ENCODE measurements at regions not wholly inside any gene's neighbourhood (a gene's known extent, or its start where the extent isn't known, plus 50 kb on each side); places are given as distances from the start of the nearest gene placed in this dataset.

DNA sequence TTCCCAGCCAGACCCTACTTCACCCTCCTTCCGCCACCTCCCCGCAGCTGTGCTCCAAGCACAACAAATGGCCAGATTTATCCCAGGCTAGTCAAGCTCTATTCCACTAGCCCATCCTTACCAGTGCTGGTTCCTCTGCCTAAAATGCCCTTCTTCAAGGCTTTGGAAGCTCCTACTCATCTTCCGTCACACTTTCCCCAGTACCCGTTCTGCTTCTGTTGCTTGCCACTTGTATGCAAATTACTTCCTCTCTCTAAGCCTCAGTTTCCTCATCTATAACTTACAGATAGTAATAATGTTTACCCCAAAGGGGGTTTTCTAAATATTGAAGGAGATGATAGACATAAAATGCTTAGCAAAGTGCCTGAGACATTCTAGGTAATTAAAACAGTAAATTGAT is 193.1 kb downstream of the MAFB start:
- H3K9ac ChIP-seq (ENCODE audit: low read length) = no peak overlapping the region
- H3K79me2 ChIP-seq (ENCODE audit: low read length) = no peaks in the 10 kb centered on the region
- ChIA-PET POLR2A (ENCODE audit: unreplicated experiment) (no interaction called here), CTCF (no interaction called here)
- no peaks in the 10 kb centered on the region for H3K9me2 ChIP-seq (replicated peaks; ENCODE audit: low read length)
- no peak overlapping the region for H3K4me2 ChIP-seq (ENCODE audit: low read length)
- no peak for DNase-seq
- no peaks in the 10 kb centered on the region for H4K20me1 ChIP-seq (ENCODE audit: low read length)
- H3K9me3 ChIP-seq (ENCODE audit: low read length) = peaks cover 6% of the 10 kb centered on the region; the same call in 1 of the 2 replicates
- H3K27ac ChIP-seq (ENCODE audit: low read length) = no peak overlapping the region
- intact Hi-C loops (cut with micrococcal nuclease) = no loop called here
- no TSS peak for BruUV-seq (replicated peaks)
- no peaks in the 10 kb centered on the region for H3K27me3 ChIP-seq (ENCODE audit: low read length)
- no peak for ATAC-seq
- no peaks in the 10 kb centered on the region for H3K36me3 ChIP-seq (ENCODE audit: low read depth, low read length)
- H3K4me1 ChIP-seq (ENCODE audit: insufficient read depth, low read length) = no peaks in the 10 kb centered on the region
- no peak for TF ChIP-seq EZH2phosphoT487 (IDR thresholded peaks at IDR 0.05; ENCODE audit: borderline replicate concordance, low read length)
- TF ChIP-seq EZH2 (IDR thresholded peaks at IDR 0.05; ENCODE audit: low read length, unreplicated experiment) = no peak
- TF ChIP-seq, protein P1, sequence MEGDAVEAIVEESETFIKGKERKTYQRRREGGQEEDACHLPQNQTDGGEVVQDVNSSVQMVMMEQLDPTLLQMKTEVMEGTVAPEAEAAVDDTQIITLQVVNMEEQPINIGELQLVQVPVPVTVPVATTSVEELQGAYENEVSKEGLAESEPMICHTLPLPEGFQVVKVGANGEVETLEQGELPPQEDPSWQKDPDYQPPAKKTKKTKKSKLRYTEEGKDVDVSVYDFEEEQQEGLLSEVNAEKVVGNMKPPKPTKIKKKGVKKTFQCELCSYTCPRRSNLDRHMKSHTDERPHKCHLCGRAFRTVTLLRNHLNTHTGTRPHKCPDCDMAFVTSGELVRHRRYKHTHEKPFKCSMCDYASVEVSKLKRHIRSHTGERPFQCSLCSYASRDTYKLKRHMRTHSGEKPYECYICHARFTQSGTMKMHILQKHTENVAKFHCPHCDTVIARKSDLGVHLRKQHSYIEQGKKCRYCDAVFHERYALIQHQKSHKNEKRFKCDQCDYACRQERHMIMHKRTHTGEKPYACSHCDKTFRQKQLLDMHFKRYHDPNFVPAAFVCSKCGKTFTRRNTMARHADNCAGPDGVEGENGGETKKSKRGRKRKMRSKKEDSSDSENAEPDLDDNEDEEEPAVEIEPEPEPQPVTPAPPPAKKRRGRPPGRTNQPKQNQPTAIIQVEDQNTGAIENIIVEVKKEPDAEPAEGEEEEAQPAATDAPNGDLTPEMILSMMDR (conservative IDR thresholded peaks at IDR 0.05; ENCODE audit: low read depth, low read length) = no peak
- H3K4me3 ChIP-seq (ENCODE audit: low read length) = no peak overlapping the region
- H2AFZ ChIP-seq (ENCODE audit: low read length) = no peak overlapping the region
- no peaks in the 10 kb centered on the region for H3F3A ChIP-seq (ENCODE audit: low read length, unreplicated experiment)

DNA sequence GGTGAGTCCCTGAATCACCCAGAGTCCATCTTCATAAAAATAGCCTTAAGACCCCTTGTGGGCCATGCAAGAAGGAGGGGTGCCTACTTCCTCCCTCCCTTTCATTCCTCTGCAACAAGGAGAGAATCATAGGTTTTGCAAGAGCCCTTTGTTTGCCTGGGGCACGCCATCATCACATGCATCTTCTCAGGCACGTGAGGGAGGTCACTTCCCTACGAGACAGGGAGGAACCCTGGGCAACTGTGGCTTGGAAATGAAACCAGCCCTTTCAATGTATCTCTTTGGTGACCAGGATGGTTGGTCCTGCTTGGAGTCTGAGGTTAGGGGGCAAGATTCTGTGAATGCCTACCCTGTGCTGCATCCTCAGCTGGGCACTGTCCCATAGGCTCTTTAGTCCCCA is 194.8 kb downstream of the MAFB start:
- Histone ChIP-seq H4K20me1 (ENCODE audit: low read length) (no peaks in the 10 kb centered on the region), H3K36me3 (ENCODE audit: low read depth, low read length) (no peaks in the 10 kb centered on the region), H3K79me2 (ENCODE audit: low read length) (no peaks in the 10 kb centered on the region), H2AFZ (ENCODE audit: low read length) (no peak overlapping the region), H3K4me2 (ENCODE audit: low read length) (no peak overlapping the region), H3K9me3 (ENCODE audit: low read length) (0 out of 2 replicates have a peak, but pooled peaks cover 3% of the 10 kb centered on the region), H3K27me3 (ENCODE audit: low read length) (no peaks in the 10 kb centered on the region), H3K9me2 (replicated peaks; ENCODE audit: low read length) (no peaks in the 10 kb centered on the region), H3F3A (ENCODE audit: low read length, unreplicated experiment) (no peaks in the 10 kb centered on the region), H3K4me1 (ENCODE audit: insufficient read depth, low read length) (no peaks in the 10 kb centered on the region), H3K27ac (ENCODE audit: low read length) (no peak overlapping the region), H3K9ac (ENCODE audit: low read length) (no peak overlapping the region), H3K4me3 (ENCODE audit: low read length) (no peak overlapping the region)
- DNase-seq = no peak
- BruUV-seq (replicated peaks) = no TSS peak
- ChIA-PET CTCF (no interaction called here), POLR2A (ENCODE audit: unreplicated experiment) (no interaction called here)
- no peak for ATAC-seq
- TF ChIP-seq, protein P1 (conservative IDR thresholded peaks at IDR 0.05; ENCODE audit: low read depth, low read length) = no peak
- TF ChIP-seq EZH2 (IDR thresholded peaks at IDR 0.05; ENCODE audit: low read length, unreplicated experiment) (no peak), EZH2phosphoT487 (IDR thresholded peaks at IDR 0.05; ENCODE audit: borderline replicate concordance, low read length) (no peak)
- intact Hi-C loops (cut with micrococcal nuclease) = no loop called here

DNA sequence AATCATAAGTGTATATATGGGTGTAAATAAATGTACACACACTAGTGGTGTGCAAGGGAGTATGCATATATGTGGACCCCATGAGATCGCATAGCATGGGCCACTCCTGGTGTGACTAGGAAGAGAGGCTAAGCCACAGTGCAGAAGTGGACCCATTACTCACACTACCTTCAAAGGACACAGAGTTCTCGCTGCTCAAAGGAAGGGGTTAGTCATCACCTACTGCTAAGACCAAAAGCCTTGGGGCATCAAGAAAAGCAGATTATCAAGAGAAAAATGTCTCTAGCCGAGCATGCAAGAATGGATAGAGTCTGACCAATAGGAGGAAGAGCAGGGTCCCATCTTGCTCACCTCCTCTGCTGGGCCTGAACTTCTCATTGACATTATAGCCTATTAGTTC is 195.5 kb downstream of the MAFB start:
- H3K9me2 ChIP-seq (replicated peaks; ENCODE audit: low read length) = no peaks in the 10 kb centered on the region
- no peaks in the 10 kb centered on the region for H3K79me2 ChIP-seq (ENCODE audit: low read length)
- H3K4me3 ChIP-seq (ENCODE audit: low read length) = no peak overlapping the region
- no peak overlapping the region for H3K9ac ChIP-seq (ENCODE audit: low read length)
- no peaks in the 10 kb centered on the region for H3F3A ChIP-seq (ENCODE audit: low read length, unreplicated experiment)
- TF ChIP-seq, protein P1 (conservative IDR thresholded peaks at IDR 0.05; ENCODE audit: low read depth, low read length) = no peak
- TF ChIP-seq EZH2phosphoT487 (IDR thresholded peaks at IDR 0.05; ENCODE audit: borderline replicate concordance, low read length) = no peak
- TF ChIP-seq EZH2 (IDR thresholded peaks at IDR 0.05; ENCODE audit: low read length, unreplicated experiment) = no peak
- ATAC-seq (no peak), DNase-seq (no peak)
- H2AFZ ChIP-seq (ENCODE audit: low read length) = no peak overlapping the region
- H3K9me3 ChIP-seq (ENCODE audit: low read length) = 0 out of 2 replicates have a peak, but pooled peaks cover 3% of the 10 kb centered on the region
- H3K36me3 ChIP-seq (ENCODE audit: low read depth, low read length) = no peaks in the 10 kb centered on the region
- no peaks in the 10 kb centered on the region for H3K27me3 ChIP-seq (ENCODE audit: low read length)
- ChIA-PET CTCF (no interaction called here), POLR2A (ENCODE audit: unreplicated experiment) (no interaction called here)
- BruUV-seq (replicated peaks) = no TSS peak
- intact Hi-C loops (cut with micrococcal nuclease) = no loop called here
- no peak overlapping the region for H3K4me2 ChIP-seq (ENCODE audit: low read length)
- no peak overlapping the region for H3K27ac ChIP-seq (ENCODE audit: low read length)
- no peaks in the 10 kb centered on the region for H3K4me1 ChIP-seq (ENCODE audit: insufficient read depth, low read length)
- H4K20me1 ChIP-seq (ENCODE audit: low read length) = no peaks in the 10 kb centered on the region
